ENCODE measurements at regions not wholly inside any gene's neighbourhood (a gene's known extent, or its start where the extent isn't known, plus 50 kb on each side); places are given as distances from the start of the nearest gene placed in this dataset.

DNA sequence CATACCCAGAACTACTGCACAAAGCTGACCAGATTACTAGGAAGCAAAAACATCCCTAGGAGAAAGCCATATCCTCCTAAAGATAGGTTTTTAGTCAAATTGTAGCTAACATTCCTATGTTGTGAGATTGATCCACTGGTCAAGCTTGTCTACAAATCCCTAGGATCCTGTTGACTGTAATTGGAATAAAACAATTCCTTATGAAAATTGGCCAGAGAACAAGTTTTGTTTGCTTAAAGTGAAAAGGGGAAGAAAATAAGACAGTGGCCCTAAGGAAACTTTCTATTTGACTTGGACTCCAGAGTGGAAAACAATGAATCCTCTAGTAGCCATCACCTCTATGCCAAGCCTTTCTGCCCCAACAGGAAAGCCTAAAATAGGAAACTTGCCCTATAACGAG is 645.2 kb upstream of the USP24 start:
- TF ChIP-seq, protein P1, sequence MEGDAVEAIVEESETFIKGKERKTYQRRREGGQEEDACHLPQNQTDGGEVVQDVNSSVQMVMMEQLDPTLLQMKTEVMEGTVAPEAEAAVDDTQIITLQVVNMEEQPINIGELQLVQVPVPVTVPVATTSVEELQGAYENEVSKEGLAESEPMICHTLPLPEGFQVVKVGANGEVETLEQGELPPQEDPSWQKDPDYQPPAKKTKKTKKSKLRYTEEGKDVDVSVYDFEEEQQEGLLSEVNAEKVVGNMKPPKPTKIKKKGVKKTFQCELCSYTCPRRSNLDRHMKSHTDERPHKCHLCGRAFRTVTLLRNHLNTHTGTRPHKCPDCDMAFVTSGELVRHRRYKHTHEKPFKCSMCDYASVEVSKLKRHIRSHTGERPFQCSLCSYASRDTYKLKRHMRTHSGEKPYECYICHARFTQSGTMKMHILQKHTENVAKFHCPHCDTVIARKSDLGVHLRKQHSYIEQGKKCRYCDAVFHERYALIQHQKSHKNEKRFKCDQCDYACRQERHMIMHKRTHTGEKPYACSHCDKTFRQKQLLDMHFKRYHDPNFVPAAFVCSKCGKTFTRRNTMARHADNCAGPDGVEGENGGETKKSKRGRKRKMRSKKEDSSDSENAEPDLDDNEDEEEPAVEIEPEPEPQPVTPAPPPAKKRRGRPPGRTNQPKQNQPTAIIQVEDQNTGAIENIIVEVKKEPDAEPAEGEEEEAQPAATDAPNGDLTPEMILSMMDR (IDR thresholded peaks at IDR 0.05), result no peak
- no peak for TF ChIP-seq POLR2A (IDR thresholded peaks at IDR 0.05)
- no peak for TF ChIP-seq EP300 (IDR thresholded peaks at IDR 0.05)
- no peak for TF ChIP-seq POLR2AphosphoS5 (IDR thresholded peaks at IDR 0.05)
- Histone ChIP-seq H3K4me3 (no peak overlapping the region), H3K4me1 (no peaks in the 10 kb centered on the region), H3K36me3 (no peaks in the 10 kb centered on the region), H3K9me3 (no peaks in the 10 kb centered on the region), H3K27me3 (no peaks in the 10 kb centered on the region), H3K27ac (no peak overlapping the region)
- whole genome bisulfite sequencing, result 45% methylated on average over 1 of the region's 1 CpG
- no peak for DNase-seq (ENCODE audit: low spot score in 2 of 2)

DNA sequence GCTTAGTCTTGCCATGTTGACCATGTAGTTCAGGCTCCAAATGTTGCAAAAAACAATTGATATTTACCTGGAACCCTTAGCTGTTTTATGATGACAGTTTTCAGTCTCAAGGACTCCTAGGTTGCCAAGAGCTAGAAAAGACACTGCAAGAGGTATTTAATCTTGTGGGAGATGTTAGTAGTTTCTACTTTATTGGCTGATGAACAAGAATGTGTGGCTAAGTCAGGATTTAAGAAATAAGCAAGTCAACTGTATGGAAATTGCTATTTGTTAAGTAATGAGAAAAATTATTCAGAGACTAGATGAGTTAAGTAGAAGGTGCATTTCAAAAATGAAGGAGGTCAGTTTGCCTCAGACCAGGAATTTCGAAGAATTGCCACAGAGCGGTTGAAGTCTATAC is 639.7 kb upstream of the USP24 start:
- no peak overlapping the region for H3K27ac ChIP-seq
- H3K4me1 ChIP-seq, result no peaks in the 10 kb centered on the region
- DNase-seq (ENCODE audit: low spot score in 2 of 2), result no peak
- no peaks in the 10 kb centered on the region for H3K9me3 ChIP-seq
- no peaks in the 10 kb centered on the region for H3K27me3 ChIP-seq
- WGBS, result 96% methylated on average over 2 of the region's 2 CpGs
- H3K4me3 ChIP-seq, result no peak overlapping the region
- TF ChIP-seq, protein P1 (IDR thresholded peaks at IDR 0.05), result no peak
- TF ChIP-seq POLR2AphosphoS5 (IDR thresholded peaks at IDR 0.05) (no peak), EP300 (IDR thresholded peaks at IDR 0.05) (no peak), POLR2A (IDR thresholded peaks at IDR 0.05) (no peak)
- H3K36me3 ChIP-seq, result no peaks in the 10 kb centered on the region

DNA sequence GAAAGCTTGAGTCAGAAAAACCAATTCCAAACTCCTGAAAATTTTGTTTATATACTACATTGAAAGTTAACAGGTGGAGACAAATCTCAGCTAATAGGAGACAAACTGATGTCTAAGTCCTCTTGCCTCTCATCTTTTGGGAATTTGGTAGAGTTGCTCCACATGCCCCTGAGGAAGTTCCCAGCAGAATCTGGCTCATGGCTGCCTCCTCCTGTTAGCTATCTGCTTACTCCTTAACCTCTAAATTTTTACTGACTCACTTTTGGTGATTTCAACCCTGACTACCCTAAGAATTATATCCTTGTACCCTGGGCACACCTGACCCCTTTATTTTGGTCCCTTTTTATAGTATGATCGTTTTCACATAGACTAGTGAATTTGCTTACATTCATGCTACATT is 633.7 kb upstream of the USP24 start:
- TF ChIP-seq, protein P1 (IDR thresholded peaks at IDR 0.05), result no peak
- TF ChIP-seq POLR2AphosphoS5 (IDR thresholded peaks at IDR 0.05) (no peak), EP300 (IDR thresholded peaks at IDR 0.05) (no peak), POLR2A (IDR thresholded peaks at IDR 0.05) (no peak)
- no peak overlapping the region for H3K4me3 ChIP-seq
- H3K36me3 ChIP-seq, result no peaks in the 10 kb centered on the region
- no peaks in the 10 kb centered on the region for H3K27me3 ChIP-seq
- H3K4me1 ChIP-seq, result no peaks in the 10 kb centered on the region
- WGBS, result 88% methylated on average over 1 of the region's 1 CpG
- DNase-seq (ENCODE audit: low spot score in 2 of 2), result no peak
- H3K27ac ChIP-seq, result no peak overlapping the region
- no peaks in the 10 kb centered on the region for H3K9me3 ChIP-seq

DNA sequence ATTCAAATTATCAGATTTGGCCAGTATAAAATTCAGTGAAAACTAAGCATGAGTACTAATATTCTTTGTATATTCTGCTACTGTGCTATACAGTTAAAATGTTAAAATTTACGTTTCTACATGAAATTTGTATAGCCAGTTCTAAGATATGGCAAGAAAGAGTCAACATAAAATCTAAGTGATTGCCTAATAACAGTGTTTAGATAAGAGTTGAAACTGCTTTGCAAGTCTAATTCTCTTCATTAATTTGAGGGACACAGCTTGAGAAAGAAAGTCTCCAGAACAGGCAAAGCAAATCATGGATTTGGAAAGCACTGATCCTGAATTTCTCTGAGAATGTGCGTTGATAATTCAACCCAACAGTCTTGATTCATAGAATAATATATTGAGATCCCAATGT is 630.9 kb upstream of the USP24 start:
- Histone ChIP-seq H3K9me3 (no peaks in the 10 kb centered on the region), H3K36me3 (no peaks in the 10 kb centered on the region), H3K27me3 (no peaks in the 10 kb centered on the region), H3K4me1 (no peaks in the 10 kb centered on the region), H3K4me3 (no peak overlapping the region), H3K27ac (no peak overlapping the region)
- no peak for DNase-seq (ENCODE audit: low spot score in 2 of 2)
- no peak for TF ChIP-seq POLR2A (IDR thresholded peaks at IDR 0.05)
- no peak for TF ChIP-seq EP300 (IDR thresholded peaks at IDR 0.05)
- no peak for TF ChIP-seq POLR2AphosphoS5 (IDR thresholded peaks at IDR 0.05)
- TF ChIP-seq, protein P1 (IDR thresholded peaks at IDR 0.05), result no peak
- 91% methylated on average over 2 of the region's 2 CpGs for WGBS

DNA sequence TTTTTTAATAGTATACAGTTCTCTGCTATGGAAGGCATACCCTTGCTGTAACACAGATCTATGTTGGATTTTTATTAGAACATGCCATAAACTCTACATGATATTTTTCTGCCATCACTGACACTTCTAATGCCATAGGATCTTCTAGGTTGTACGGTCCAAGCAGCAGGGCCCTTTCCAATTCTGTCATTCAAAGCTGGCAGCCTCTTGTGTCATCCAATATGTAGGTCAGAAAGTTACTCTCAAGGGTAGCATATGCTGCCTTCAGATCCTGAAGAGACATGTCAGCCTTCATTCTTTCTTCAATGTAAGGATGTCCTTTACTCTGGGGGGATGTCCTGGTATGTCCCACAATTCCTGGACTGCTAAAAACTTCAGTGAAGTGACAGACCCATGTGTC is 629.2 kb upstream of the USP24 start:
- Histone ChIP-seq H3K4me3 (no peak overlapping the region), H3K27ac (no peak overlapping the region), H3K27me3 (no peaks in the 10 kb centered on the region), H3K4me1 (no peaks in the 10 kb centered on the region), H3K36me3 (no peaks in the 10 kb centered on the region), H3K9me3 (no peaks in the 10 kb centered on the region)
- DNase-seq (ENCODE audit: low spot score in 2 of 2), result no peak
- no peak for TF ChIP-seq POLR2AphosphoS5 (IDR thresholded peaks at IDR 0.05)
- TF ChIP-seq POLR2A (IDR thresholded peaks at IDR 0.05), result no peak
- TF ChIP-seq EP300 (IDR thresholded peaks at IDR 0.05), result no peak
- TF ChIP-seq, protein P1 (IDR thresholded peaks at IDR 0.05), result no peak
- 89% methylated on average over 1 of the region's 1 CpG for WGBS

Data from suprapubic skin (tissue), 4 donors.